Inflammatory macrophage treated with lipopolysaccharide for 1 hour (primary cell): ENCODE measurements at regions not wholly inside any gene's neighbourhood (a gene's known extent, or its start where the extent isn't known, plus 50 kb on each side); places are given as distances from the start of the nearest gene placed in this dataset.

Source experiments
- DNase-seq, 2 donors: peaks; one replicate each; pipeline ENCODE4 v3.0.0-alpha.2; 2020 to 2022

DNA sequence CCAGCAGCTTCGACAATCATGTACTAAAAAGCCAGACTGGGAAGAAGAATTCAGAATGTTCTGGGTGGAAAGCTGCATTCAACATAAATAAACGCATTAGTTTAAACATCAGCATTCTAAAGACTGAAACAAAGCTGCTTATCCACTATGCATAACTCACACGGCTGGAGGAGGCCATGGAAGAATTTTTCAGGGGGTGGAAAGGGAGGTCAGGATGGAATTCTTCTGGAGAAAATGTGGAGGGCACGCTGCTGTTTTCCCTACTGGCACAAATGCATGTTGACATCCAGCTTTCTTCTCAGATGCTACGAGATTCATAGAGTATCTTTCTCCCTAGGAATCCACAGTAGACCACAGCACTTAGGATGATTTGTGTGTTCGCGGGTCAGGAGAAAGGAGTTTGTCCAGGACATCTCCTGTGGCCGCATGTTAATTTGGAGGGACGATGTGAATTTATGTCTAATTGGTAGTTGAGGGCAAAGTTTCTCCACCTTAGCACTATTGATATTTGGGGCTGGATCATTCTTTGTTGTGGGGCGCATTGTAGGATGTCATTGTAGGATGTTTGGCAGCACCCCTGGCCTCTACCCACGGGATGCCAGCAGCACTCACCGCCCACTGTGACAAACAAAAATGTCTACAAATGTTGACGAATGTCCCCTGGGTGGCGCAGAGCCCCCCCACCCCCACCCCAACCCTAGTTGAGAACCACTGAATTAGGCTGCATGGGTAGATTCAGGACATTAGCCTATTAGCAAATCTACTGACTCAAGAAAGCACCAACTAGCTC is 86.5 kb upstream of the KAZN start:
- DNase-seq = no peak

DNA sequence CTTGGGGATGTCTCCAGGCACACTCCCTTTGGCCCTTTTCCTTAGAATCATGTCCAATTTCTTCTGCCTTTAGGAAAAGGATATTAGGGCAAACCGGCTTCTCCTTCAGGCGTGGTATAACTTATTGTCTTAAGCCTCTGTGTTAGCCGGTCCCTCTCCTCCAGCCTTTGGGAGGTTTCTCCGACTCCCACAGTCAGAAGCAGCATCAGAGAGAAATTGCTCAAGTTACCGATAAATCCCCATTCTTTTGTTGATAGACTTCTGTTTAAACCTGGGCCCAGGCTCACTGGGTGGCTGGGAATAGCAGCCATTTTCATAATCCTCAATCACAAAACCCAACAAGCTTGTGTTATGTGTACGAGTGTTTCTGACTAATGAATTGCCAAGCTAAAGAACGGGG is 85.4 kb upstream of the KAZN start:
- no peak for DNase-seq

DNA sequence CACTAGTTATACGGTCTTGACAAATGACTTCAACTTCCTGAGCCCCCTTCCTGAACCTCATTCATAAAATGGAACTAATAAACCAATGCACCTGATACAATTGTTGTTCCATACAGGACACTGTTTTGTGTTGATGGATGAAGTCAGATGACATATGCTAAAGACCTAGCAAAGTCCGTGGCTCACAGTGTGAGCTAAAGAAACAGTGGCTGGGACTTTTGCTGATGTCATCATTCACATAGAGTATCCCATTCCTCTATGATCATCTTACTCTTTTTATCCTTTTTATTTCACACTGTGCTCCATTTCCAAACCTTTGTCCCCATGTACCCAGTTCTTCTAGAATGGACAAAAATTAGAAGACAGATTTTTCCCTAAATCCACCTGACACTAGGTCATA is 83.7 kb upstream of the KAZN start:
- DNase-seq = no peak

DNA sequence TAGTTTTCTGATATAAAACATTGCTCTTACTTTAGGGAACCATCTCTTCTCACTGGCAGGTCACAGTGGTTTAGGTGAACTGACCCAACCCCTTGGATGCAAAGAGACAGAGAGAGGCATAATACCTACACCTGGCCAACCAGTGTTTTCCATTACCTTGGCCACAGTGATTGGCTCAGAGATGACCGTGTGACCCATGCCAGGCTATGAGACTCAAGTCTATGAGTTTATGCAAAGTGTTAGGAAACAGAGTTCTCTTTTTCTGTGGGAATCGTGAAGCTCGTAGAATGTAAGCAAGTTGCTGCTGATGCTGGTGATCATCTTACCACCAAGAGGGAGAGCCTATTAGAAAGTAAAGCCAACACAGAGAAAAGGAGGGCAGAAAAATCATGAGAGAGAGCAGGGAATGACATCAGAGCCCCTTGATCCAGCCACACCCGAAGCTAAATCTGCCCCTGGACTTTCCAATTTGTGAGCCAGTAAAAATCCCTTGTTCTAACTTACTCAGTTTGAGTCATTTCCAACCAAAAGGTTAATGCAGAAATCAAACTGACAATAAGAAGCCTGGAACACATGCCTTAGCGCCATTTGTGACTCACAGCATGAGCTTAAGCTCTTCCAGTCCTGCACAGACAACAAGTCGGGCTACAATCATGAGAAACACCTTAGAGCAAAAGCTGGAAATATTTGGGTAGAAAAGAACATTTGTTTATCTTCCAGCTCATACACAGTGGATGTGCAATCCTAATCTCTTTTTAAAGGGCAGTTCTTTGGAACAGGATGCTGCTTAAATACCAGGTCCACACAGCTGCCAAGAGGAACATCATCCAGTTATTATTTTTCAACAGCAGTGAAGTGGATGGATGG is 81.3 kb upstream of the KAZN start:
- DNase-seq = peak; percentile 16 to 18

DNA sequence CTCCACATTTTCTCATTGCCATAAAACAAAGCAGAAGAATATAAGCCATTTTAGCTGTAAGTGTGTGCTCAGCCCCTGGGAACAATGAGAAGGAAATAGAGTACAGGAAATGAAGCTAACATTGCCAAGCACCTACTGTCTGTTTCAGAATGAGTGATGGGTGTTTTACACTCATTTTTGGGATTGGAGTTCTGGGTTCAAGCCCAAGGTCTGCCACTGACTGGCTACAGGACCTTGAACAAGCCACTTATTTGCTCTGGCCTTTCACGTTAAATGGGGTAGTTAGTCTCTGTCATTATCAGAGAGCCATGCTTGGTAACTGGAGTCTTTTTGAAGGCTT is 80.7 kb upstream of the KAZN start:
- DNase-seq = no peak

DNA sequence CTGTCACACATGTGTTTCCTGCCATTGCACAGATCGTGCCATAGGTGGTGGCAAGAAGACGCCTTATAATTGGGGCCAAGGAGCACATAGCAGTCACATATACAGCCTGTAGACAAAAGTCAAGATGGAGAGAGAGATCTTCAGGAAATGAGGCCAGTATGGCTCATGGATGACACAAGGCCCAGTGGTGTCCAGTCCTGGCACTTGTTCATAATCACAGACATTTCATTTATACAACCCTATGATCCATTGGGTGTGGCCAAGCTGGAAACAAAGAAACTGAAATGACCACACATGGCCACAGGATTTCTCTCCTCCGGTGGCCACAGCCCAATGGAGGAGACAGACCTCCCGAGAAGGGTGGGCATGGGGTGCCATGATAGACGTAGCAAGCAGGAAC is 78.5 kb upstream of the KAZN start:
- no peak for DNase-seq

DNA sequence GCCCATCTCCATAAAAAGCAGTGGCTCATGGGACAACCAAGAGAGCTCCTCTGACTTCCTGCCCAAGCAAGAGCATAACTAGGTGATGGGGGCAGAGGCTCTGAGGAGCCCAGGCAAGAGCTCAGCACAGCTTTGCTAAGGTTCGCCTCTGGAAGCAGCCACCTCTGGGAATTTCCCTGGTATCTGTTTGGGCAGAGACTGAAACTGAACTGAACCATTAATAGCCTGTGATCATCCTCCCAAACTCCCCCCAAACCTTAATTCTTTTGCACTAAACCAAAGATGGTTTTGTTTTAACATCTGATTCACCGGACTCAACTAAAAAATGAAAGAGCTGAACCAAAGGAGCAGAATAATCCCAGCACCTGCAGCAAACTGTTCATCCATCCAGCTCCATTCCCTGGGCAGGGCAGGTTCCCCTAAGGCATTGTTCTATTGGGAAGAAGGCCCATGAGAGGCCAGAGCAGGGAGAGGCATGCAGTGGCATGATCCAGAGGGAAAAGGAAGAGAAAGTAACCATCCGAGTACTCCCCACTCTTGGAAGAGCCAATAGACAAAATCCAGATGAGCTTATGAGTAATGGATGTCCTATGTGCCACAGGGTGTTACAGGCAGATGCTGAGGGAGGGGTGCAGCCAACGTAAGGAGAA is 77.8 kb upstream of the KAZN start:
- DNase-seq = no peak

DNA sequence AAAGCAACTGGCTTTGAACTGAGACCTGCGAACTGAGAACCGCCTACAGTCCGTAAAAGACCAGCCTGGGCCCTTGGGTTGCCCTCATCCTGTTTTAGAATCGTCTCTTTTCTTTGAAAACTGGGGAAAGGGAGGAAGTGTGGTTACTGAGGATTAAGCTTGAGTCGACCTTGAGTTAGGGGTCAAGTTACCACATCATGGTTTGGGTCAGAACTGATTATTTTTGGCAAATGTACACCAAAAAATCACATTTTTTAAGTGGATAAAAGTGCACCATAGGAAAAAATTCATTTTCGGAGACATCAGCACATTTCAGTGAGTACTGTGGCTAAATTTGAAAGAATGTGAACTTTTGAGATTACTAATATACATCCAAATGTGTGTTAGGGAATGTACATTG is 76.9 kb upstream of the KAZN start:
- DNase-seq = no peak

DNA sequence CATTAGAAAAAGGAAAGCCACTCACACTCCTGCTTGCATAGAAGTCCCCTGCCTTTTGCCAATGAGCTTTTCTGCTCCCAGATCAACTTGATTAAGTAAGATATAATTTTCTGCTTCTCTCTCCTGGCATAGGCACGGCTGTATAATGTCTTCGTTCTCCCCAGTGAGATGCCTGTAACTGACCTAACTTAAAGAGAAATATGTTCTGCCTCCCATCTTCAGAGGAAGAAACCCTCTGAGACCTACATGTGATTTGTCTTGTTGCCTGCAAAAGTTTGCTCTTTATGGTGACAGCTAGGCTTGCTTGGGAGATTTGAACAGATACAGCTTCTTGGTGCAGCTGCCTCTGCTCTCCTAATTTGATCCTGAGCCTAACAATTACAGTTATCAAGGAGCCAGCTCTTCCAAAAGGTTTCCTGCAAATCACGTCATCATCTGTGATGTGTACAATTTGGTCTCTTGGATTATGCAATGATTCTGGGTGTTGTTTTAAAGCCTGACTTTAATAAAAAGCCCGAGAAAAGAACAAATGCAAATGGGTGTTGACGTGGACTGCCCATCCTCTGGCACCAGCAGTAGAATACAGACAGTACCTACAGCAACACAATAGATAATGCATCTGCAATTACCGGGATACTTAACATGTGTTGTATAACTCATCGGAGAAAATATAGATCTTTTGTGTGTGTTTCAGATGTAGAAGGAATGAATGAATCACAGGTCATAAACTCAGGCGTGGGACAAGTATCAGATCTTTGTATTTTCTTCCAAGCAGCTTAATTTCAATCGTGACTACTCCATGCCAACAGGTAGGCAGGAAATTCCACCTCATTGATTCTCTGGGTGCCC is 76.2 kb upstream of the KAZN start:
- DNase-seq = no peak

DNA sequence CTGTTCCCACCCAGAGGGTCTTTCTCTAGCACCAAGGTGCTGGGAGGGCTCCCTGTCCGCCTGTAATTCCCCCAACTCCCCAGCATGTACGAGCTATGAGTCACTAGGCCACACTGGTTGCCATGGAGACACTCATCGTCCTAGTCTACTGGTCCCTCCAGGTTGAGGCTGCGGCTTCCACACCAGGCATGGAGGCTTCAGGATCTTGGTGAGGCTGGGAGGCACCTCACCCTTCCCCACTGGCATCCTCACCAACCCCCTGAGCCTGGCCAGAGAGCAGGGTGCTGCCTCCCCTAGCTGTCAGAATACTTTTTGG is 75.6 kb upstream of the KAZN start:
- DNase-seq = no peak

DNA sequence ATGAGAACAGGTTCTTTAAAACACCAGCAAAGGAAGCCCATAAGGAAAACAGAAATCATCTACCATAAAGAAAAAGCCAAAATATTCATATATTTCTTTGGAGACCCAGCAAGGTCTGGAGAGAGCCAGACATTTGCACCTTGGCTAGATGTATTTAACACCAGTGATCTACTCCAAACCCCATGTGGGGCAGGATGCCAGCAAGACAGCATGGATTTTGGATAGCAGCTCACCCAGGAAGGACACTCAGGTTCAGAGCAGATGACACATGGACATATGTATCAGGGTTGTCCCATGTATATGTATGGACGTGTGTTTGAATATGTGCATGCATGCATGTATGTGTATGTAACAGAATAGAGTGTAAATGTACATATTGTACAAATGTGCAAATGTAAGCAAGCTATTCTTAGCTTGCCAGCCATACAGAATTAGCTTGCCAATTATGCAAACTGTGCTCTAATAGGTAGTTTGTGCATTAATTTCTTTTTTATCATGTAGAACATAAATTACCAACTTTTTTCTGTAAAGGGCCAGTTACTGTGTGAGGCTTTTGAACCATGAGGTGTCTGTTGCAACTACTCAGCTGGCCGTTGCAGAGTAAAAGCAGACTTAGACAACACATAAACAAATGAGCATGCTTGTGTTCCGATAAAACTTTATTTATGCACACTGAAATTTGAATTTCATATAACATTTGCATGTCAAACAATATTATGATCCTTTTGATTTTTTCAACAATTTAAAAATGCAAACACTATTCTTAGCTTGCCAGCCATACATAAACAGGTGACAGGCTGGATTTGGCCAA is 73.5 kb upstream of the KAZN start:
- DNase-seq = no peak

DNA sequence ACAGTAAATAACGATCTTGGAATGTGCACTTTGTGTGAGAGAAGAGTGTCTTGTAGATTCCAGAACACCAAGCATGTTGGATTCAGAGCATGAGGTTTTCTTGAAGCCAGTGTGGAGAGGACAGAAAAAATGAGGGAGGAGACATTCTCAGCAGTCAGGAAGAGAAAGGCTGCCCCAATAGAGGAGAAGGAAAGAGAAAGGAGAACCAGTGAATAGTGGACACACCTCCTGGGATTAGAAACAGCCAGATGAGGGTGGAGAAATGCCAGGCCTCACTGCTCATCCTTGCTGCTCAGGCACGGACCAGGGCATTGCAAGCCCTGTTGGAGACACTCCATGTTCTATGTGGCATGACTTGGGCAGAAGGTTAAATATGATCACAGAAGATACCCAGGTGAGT is 69.0 kb upstream of the KAZN start:
- DNase-seq = no peak

DNA sequence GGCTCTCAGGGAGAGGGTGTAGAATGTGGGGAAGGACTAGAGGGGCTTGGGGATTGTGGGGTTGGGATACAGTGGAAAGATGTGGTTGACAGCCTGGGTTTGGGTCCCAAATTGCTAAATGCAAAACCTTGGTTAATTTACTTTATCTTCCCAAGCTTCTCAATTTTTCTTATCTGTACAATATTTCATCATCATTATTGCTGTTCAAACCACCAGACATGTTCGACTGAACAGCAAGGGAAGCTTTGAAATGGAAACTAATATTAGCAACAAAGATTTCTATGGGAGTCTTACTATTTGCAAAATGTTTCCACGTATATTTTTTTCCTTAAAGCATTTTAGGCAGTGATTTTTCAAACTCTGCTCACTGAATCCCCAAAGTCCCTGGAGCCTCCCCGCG is 67.0 kb upstream of the KAZN start:
- no peak for DNase-seq

DNA sequence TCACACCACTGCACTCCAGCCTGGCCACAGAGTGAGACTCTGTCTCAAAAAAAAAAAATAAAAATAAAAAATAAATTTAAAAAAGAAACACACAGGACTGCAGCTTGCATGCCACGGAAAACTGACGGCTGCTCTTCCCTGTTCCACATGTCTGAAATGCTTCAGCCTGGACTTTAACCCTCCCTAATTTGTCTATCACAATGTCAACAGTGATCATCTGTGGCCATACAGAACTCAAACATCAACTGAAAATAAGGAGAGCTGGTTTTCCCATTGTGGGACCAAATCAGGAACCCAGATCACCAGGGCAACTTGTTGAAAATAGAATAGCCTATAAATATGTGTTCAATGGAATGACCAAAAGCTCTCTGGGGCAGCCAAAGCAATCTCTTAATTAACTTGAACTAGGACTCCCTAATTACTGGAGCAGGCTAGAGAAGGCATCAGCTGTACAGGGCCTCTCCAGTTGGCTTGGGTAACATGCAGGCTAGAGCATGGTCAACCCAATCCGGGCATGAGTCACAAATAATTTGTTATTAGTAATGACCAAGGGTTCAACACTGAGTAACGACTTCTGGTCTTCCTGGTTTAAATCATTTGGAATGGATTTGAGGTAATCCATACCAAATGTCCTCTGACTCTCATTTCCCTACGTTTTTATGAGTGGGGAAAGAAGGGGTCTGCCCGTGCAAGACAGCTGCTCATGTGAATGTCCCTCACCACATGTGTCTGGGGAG is 62.7 kb upstream of the KAZN start:
- no peak for DNase-seq

DNA sequence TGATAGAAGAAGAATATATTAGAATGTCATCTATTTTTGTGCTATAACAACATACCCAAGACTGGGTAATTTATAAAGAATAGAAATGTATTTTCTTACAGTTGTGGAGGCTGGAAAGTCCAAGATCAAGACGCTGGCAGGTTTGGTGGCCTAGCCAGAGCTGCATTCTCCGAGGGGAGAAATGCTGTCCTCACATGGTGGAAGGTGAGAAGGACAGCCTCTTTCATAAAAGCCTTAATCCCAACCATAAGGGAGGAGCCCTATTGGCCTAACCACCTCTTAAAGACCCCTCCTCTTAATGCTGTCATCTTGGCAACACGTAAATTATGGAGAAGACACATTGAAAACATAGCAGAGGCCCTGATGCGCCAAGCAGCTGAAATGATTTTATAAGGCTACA is 60.1 kb upstream of the KAZN start:
- no peak for DNase-seq

DNA sequence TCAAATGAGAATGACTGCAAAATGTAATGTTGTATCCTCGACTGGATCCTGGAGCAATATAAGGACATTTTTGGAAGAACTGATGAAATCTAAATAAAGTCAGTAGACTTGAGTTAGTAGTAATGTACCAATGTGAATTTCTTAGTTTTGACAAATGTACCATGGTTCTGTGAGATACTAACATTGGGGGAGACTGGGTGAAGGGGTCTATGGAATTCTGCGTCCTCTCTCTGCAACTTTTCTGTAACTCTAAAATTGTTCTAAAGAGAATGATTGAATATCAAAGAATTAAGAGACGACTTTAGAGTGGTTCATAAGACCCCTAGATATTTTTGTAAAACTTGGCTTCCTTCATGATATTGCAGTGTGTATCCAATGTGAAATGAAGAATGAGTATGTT is 59.2 kb upstream of the KAZN start:
- DNase-seq = no peak

DNA sequence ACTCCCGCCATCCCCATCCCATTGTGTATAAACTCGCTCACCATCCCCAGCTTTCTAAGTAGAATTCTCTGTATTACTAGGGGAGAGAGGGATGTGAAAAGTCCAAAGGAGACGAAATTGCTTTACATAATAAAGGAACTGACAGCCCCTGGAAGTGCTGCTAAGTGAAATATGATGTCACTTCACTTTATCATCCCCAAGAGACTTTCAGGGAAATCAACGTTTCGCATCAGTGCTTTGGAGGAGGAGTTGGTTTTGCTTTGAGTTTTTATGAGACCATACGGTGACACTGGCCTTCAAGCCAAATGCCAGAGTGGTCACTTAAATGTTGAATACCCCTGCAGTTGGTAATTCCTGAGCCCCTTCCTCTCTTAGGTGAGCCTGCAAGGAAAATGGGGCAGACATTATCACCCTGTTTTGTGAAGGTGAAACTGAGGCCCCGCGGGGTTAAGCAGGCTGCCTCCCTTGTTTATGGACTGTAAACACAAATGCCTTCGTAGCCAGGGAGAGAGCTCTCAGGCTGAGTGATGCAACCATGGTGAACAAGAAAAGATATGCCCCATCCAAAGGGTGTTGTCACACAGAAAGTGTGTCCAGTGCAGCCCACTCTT is 58.4 kb upstream of the KAZN start:
- DNase-seq = no peak

DNA sequence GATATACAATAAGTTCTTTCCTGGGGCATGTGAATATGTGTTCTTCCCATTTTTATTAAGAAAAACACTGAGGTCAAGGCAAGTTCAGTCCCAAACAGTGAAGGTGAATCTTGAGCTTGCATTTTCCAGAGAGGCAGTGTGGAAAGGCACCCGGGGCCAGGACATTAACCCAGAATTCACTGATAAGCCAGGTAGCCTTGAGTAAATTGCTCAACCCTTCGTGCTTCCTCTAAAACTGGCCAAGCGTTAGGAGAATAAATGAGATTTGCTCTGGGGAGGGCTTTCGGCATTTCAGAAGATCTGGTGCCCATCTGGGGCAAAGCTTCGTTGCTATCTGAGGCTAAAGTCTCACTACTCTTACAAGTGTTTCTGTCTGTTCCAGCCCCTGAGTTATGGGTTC is 57.1 kb upstream of the KAZN start:
- no peak for DNase-seq

DNA sequence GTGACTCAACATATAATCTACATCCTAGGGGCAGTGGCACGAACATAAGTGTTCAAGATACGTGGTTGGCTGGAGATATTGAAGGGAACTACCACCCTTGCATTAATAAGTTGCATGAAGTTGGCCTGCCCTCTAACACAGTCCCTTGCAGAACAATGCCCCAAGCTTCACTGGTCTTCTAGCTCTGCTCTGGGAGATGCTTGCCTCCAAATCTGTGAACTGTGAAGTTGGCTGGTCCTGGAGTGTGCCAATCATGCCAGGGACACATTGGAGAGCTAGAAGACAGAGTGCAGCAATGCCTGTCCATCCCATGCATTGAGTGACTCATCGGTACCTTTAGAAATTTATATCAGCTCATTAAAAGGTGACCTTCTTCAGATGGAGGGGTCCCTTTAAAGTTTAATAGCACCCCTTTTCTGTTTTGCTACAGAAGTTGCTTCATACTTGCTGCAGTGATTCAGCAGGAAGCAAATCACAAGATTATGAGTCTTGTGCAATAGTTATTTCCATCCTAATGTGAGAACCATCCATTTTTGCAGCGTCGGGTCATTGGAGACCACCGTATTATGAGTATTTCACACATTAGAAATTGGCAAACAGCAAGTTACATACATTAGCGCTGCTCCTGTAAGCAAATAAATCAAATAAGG is 55.2 kb upstream of the KAZN start:
- DNase-seq = peak; percentile 47 to 56

DNA sequence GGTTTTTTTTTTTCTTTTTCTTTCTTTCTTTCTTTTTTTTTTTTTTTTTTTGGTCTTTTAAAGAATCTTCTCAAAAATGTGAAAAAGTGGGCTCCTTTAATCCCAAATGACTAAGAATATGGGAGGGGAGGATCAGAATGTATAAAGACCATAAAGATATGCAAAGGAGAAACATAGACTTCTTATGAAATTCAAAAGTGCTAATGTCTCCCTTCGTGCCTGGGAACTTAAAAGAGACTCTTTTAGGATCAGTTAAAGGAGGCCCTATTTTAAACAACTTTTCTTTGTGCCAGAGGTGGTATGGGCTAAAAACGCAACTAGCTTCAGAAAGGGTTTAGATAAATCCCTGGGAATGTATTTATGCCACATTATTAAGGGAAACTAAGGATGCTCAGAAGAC is 54.2 kb upstream of the KAZN start:
- DNase-seq = no peak
